ENCODE measurements at regions not wholly inside any gene's neighbourhood (a gene's known extent, or its start where the extent isn't known, plus 50 kb on each side); places are given as distances from the start of the nearest gene placed in this dataset.

GRCh38 chr13:21777813-21778212 is 106.9 kb downstream of the FGF9 start:
- no peaks in the 10 kb centered on the region for H3K4me1 Mint-ChIP-seq
- Histone ChIP-seq H3K4me2 (ENCODE audit: insufficient read depth, insufficient read length, low read length) (no peak overlapping the region), H3K9me3 (ENCODE audit: control insufficient read depth, low read depth, low read length) (no peaks in the 10 kb centered on the region), H3K14ac (ENCODE audit: insufficient read depth, low read length) (no peak overlapping the region), H3T11ph (ENCODE audit: low read length) (no peak overlapping the region), H3K23ac (ENCODE audit: insufficient read length, low read depth, low read length) (no peak overlapping the region), H2AK5ac (ENCODE audit: insufficient read length, low read length) (no peak overlapping the region), H2BK15ac (ENCODE audit: low read depth, low read length) (no peak overlapping the region), H3K18ac (ENCODE audit: insufficient read length, low read depth, low read length) (no peak overlapping the region), H3K4me1 (ENCODE audit: insufficient read depth, low read length) (no peaks in the 10 kb centered on the region), H3K23me2 (ENCODE audit: insufficient read length, low read depth, low read length, poor library complexity, severe bottlenecking) (no peaks in the 10 kb centered on the region), H2BK120ac (ENCODE audit: low read depth, low read length, poor library complexity, severe bottlenecking) (no peak overlapping the region), H3K56ac (ENCODE audit: insufficient read length, low read depth, low read length) (no peak overlapping the region), H4K8ac (replicated peaks; ENCODE audit: insufficient read length, low read depth, low read length) (no peak overlapping the region), H3K79me2 (ENCODE audit: insufficient read depth, low read length) (no peaks in the 10 kb centered on the region), H4K91ac (ENCODE audit: insufficient read length, low read depth, low read length) (no peak overlapping the region), H3K27ac (ENCODE audit: insufficient read length, low read depth, low read length) (no peak overlapping the region), H4K5ac (ENCODE audit: insufficient read length, low read depth, low read length) (no peak overlapping the region), H4K20me1 (ENCODE audit: control insufficient read depth, insufficient read depth, insufficient read length) (no peaks in the 10 kb centered on the region), H3K9ac (ENCODE audit: extremely low read depth, insufficient read length, low read length) (no peak overlapping the region), H3K27me3 (ENCODE audit: insufficient read depth, low read length) (no peaks in the 10 kb centered on the region), H2BK20ac (ENCODE audit: low read depth, low read length, poor library complexity, severe bottlenecking) (no peak overlapping the region), H3K4ac (ENCODE audit: low read depth, low read length) (no peak overlapping the region), H2BK5ac (ENCODE audit: insufficient read length, low read length) (no peak overlapping the region), H2AFZ (ENCODE audit: low read length) (no peak overlapping the region), H2BK12ac (ENCODE audit: insufficient read length, low read depth, low read length) (no peak overlapping the region), H3K79me1 (ENCODE audit: insufficient read depth, low read depth, low read length, poor library complexity, severe bottlenecking) (no peaks in the 10 kb centered on the region)
- no peak overlapping the region for H3K4me3 Mint-ChIP-seq
- no peak for TF ChIP-seq CTCF (conservative IDR thresholded peaks at IDR 0.05)
- DNase-seq = no peak
- H3K36me3 Mint-ChIP-seq (ENCODE audit: insufficient read depth in 1 of 3, low read depth in 3 of 3) = no peaks in the 10 kb centered on the region
- H3K27me3 Mint-ChIP-seq (ENCODE audit: low read depth) = no peaks in the 10 kb centered on the region
- WGBS (ENCODE audit: extremely low coverage, insufficient read length, low lambda C conversion rate) = no CpG with 5 or more reads among the region's 3 CpGs
- H3K9me3 Mint-ChIP-seq = peaks cover 2% of the 10 kb centered on the region in 2 experiments; a peak in 1 of 5 replicates
- H3K27ac Mint-ChIP-seq = no peak overlapping the region
